Lower lobe of right lung (tissue), 2 donors: ENCODE measurements at regions not wholly inside any gene's neighbourhood (a gene's known extent, or its start where the extent isn't known, plus 50 kb on each side); places are given as distances from the start of the nearest gene placed in this dataset.
"Not testable (repeated sequence)": the region's sequence is repeated elsewhere in the genome, so short reads cannot be mapped to it uniquely, and the experiment has no call there.

Experiments used
- ATAC-seq, 2 donors: fragments of 200-7000 bp; cut with Tn5 transposase; one replicate each; pipeline ENCODE4 v1.9.1; 2020 to 2022; ENCODE audit warnings: mild to moderate bottlenecking in 2 of 2, moderate library complexity in 2 of 2
- DNase-seq: peaks from one replicate; pipeline ENCODE4 v3.0.0-alpha.2; 2020
- H3K27ac ChIP-seq: fragments of 200-600 bp; one replicate; pipeline ENCODE4 v1.8.0; 2022
- H3K27me3 ChIP-seq: fragments of 200-600 bp; one replicate; pipeline ENCODE4 v1.8.0; 2022; ENCODE audit warnings: low read depth
- H3K36me3 ChIP-seq: fragments of 200-600 bp; one replicate; pipeline ENCODE4 v1.8.0; 2022; ENCODE audit warnings: mild to moderate bottlenecking
- H3K4me1 ChIP-seq: fragments of 200-600 bp; one replicate; pipeline ENCODE4 v1.8.0; 2022
- H3K4me3 ChIP-seq: fragments of 200-600 bp; one replicate; pipeline ENCODE4 v1.8.0; 2022; ENCODE audit warnings: mild to moderate bottlenecking
- H3K9me3 ChIP-seq: fragments of 200-600 bp; one replicate; pipeline ENCODE4 v1.8.0; 2022
- intact Hi-C: fragments of 100-400 bp; cut with DNase I; formaldehyde crosslinking; loops from one replicate; pipeline ENCODE4 v1.11.0; 2022
- TF ChIP-seq, protein P1 (sequence below): fragments of 200-600 bp; IDR thresholded peaks from one replicate; pipeline ENCODE4 v1.8.0; 2022; ENCODE audit warnings: antibody characterized with exemption, mild to moderate bottlenecking
- donor health status: DM: no; HTN: yes; CAD: no; lungs with severe emphysema.

DNA sequence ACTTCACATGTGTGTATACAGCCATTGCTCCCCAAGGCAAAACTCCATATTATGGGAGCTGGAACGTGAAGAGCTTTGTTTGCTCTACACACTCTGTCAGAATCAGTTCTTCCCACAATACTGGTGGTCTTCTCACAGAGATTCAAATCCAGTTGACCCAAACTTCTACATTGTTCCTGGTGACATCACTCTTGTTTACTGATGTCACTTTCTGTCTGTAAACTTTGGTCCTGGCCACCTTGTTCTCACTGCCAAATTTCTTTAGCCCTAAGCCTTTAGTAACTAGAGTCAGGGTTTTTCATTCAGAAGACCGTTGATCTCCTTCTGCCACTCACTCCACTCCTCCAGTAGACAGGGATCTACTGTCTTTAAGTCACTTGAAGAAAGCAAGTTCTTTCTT lies 386.0 kb upstream of the ZEB2 start:
- intact Hi-C loops: no loop called here
- H3K27me3 ChIP-seq: no peaks in the 10 kb centered on the region
- H3K9me3 ChIP-seq: no peaks in the 10 kb centered on the region
- H3K36me3 ChIP-seq: no peaks in the 10 kb centered on the region
- H3K4me1 ChIP-seq: no peaks in the 10 kb centered on the region
- DNase-seq (no peak), ATAC-seq (no peak)
- no peak overlapping the region for H3K27ac ChIP-seq
- no peak overlapping the region for H3K4me3 ChIP-seq
- TF ChIP-seq, protein P1, sequence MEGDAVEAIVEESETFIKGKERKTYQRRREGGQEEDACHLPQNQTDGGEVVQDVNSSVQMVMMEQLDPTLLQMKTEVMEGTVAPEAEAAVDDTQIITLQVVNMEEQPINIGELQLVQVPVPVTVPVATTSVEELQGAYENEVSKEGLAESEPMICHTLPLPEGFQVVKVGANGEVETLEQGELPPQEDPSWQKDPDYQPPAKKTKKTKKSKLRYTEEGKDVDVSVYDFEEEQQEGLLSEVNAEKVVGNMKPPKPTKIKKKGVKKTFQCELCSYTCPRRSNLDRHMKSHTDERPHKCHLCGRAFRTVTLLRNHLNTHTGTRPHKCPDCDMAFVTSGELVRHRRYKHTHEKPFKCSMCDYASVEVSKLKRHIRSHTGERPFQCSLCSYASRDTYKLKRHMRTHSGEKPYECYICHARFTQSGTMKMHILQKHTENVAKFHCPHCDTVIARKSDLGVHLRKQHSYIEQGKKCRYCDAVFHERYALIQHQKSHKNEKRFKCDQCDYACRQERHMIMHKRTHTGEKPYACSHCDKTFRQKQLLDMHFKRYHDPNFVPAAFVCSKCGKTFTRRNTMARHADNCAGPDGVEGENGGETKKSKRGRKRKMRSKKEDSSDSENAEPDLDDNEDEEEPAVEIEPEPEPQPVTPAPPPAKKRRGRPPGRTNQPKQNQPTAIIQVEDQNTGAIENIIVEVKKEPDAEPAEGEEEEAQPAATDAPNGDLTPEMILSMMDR: no peak

GRCh38 chr2:144904612-144905011 lies 384.7 kb upstream of the ZEB2 start:
- DNase-seq (no peak), ATAC-seq (no peak)
- TF ChIP-seq, protein P1: no peak
- H3K4me3 ChIP-seq: no peak overlapping the region
- no peaks in the 10 kb centered on the region for H3K9me3 ChIP-seq
- H3K27me3 ChIP-seq: no peaks in the 10 kb centered on the region
- no peak overlapping the region for H3K27ac ChIP-seq
- H3K4me1 ChIP-seq: no peaks in the 10 kb centered on the region
- no peaks in the 10 kb centered on the region for H3K36me3 ChIP-seq
- intact Hi-C loops: no loop called here

DNA sequence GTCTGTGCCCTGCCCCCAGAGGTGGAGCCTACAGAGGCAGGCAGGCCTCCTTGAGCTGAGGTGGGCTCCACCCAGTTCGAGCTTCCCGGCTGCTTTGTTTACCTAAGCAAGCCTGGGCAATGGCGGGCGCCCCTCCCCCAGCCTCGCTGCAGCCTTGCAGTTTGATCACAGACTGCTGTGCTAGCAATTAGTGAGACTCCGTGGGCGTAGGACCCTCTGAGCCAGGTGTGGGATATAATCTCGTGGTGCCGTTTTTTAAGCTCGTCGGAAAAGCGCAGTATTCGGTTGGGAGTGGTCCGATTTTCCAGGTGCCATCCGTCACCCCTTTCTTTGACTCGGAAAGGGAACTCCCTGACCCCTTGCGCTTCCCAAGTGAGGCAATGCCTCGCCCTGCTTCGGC lies 383.1 kb upstream of the ZEB2 start:
- H3K9me3 ChIP-seq, H3K27me3 ChIP-seq, H3K4me1 ChIP-seq, intact Hi-C loops, DNase-seq, H3K27ac ChIP-seq, ATAC-seq, H3K4me3 ChIP-seq, H3K36me3 ChIP-seq: not testable (repeated sequence)

DNA sequence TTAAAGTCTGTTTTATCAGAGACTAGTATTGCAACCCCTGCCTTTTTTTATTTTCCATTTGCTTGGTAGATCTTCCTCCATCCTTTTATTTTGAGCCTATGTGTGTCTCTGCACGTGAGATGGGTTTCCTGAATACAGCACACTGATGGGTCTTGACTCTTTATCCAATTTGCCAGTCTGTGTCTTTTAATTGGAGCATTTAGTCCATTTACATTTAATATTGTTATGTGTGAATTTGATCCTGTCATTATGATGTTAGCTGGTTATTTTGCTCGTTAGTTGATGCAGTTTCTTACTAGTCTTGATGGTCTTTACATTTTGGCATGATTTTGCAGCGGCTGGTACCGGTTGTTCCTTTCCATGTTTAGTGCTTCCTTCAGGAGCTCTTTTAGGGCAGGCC lies 381.5 kb upstream of the ZEB2 start:
- H3K27ac ChIP-seq, H3K4me1 ChIP-seq, intact Hi-C loops, H3K4me3 ChIP-seq, H3K36me3 ChIP-seq, ATAC-seq, DNase-seq, H3K9me3 ChIP-seq, H3K27me3 ChIP-seq: not testable (repeated sequence)

DNA sequence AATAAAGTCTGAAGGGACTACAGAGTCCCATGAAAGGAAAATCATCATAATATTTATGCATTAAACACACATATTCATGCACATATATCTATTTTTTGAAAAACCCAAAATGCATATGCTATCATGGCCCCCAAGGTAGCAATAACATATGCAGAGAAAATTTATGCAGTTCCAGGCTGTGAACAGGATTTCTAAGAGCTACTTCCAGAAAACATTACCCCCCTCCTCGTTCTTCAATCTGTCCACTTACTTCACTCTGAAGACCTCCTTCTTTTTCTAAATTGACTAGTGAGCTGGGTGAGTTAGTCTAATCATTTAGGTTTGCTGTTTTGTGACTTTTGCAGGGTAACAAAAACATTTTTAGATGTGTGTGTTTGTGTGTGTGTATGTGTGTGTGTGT lies 376.4 kb upstream of the ZEB2 start:
- ATAC-seq (no peak), DNase-seq (no peak)
- intact Hi-C loops: no loop called here
- TF ChIP-seq, protein P1: no peak
- H3K4me1 ChIP-seq: no peaks in the 10 kb centered on the region
- H3K27me3 ChIP-seq: no peaks in the 10 kb centered on the region
- H3K4me3 ChIP-seq: no peak overlapping the region
- no peak overlapping the region for H3K27ac ChIP-seq
- H3K36me3 ChIP-seq: no peaks in the 10 kb centered on the region
- H3K9me3 ChIP-seq: no peaks in the 10 kb centered on the region

- H3K27me3 ChIP-seq: no peaks in the 10 kb centered on the region
- H3K36me3 ChIP-seq: no peaks in the 10 kb centered on the region
- H3K9me3 ChIP-seq: no peaks in the 10 kb centered on the region
- no peak overlapping the region for H3K4me3 ChIP-seq
- DNase-seq: no peak
- ATAC-seq: no peak
- no peaks in the 10 kb centered on the region for H3K4me1 ChIP-seq
- TF ChIP-seq, protein P1: no peak
- intact Hi-C loops: no loop called here
- H3K27ac ChIP-seq: no peak overlapping the region
Observed at GRCh38 chr2:144894612-144895599, 375.0 kb upstream of the ZEB2 start.
